Activated naive CD8-positive, alpha-beta T cell treated with anti-CD3 and anti-CD28 coated beads, Interleukin-2, amount 50 U/mL, for 24 hours (primary cell): ENCODE measurements at regions not wholly inside any gene's neighbourhood (a gene's known extent, or its start where the extent isn't known, plus 50 kb on each side); places are given as distances from the start of the nearest gene placed in this dataset.

Source experiments
- ATAC-seq: fragments of 150-1000 bp; cut with Tn5 transposase; one replicate; pipeline ENCODE4 v1.10.0; 2021
- DNase-seq: peaks from one replicate; pipeline ENCODE4 v3.0.0; 2021
- H3K27ac Mint-ChIP-seq: one replicate; pipeline ENCODE4 v1.8.0; 2021; ENCODE audit warnings: mild to moderate bottlenecking, mixed read lengths
- H3K27me3 Mint-ChIP-seq: one replicate; pipeline ENCODE4 v1.8.0; 2021; ENCODE audit warnings: mixed read lengths
- H3K36me3 Mint-ChIP-seq: one replicate; pipeline ENCODE4 v1.8.0; 2021; ENCODE audit warnings: low read depth, mixed read lengths
- H3K4me1 Mint-ChIP-seq: one replicate; pipeline ENCODE4 v1.8.0; 2021; ENCODE audit warnings: mixed read lengths
- H3K4me3 Mint-ChIP-seq: one replicate; pipeline ENCODE4 v1.8.0; 2021; ENCODE audit warnings: mild to moderate bottlenecking, moderate library complexity, mixed read lengths
- H3K9me3 Mint-ChIP-seq: one replicate; pipeline ENCODE4 v1.8.0; 2021; ENCODE audit warnings: mixed read lengths

DNA sequence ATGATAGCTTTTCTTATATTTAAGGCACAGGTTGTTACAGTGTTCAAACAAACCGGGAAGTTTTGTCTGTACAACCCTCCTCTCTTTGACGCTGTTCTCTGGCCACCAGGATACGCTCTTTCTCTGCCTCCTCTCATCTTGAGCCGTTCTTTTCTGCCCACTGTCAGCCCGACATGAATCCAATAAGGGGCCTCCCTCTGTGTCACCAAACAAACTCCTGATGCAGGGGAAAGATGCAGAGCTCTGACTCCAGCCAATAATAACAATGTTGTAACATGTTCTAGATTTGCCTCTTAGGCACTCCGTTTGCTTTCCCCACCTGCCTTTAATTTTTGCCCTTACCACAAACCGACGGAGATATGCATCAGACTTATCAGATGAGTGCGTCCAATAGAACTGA is 449.3 kb downstream of the SLC4A3 start:
- no peak overlapping the region for H3K4me3 Mint-ChIP-seq
- H3K27ac Mint-ChIP-seq: no peak overlapping the region
- H3K4me1 Mint-ChIP-seq: no peaks in the 10 kb centered on the region
- no peaks in the 10 kb centered on the region for H3K27me3 Mint-ChIP-seq
- no peak for DNase-seq
- no peaks in the 10 kb centered on the region for H3K36me3 Mint-ChIP-seq
- no peak for ATAC-seq
- no peaks in the 10 kb centered on the region for H3K9me3 Mint-ChIP-seq

GRCh38 chr2:220077488-220077887 is 450.1 kb downstream of the SLC4A3 start:
- no peak for ATAC-seq
- no peaks in the 10 kb centered on the region for H3K4me1 Mint-ChIP-seq
- H3K4me3 Mint-ChIP-seq: no peak overlapping the region

GRCh38 chr2:220078439-220078838 is 451.0 kb downstream of the SLC4A3 start:
- no peak for ATAC-seq
- no peaks in the 10 kb centered on the region for H3K9me3 Mint-ChIP-seq
- no peaks in the 10 kb centered on the region for H3K27me3 Mint-ChIP-seq
- no peaks in the 10 kb centered on the region for H3K36me3 Mint-ChIP-seq
- no peak overlapping the region for H3K27ac Mint-ChIP-seq
- H3K4me1 Mint-ChIP-seq: no peaks in the 10 kb centered on the region
- no peak for DNase-seq
- no peak overlapping the region for H3K4me3 Mint-ChIP-seq

More at GRCh38 chr2:220077488-220077887, 450.1 kb downstream of the SLC4A3 start:
- Mint-ChIP-seq H3K36me3 (no peaks in the 10 kb centered on the region), H3K27ac (no peak overlapping the region), H3K9me3 (no peaks in the 10 kb centered on the region), H3K27me3 (no peaks in the 10 kb centered on the region)
- DNase-seq: no peak

DNA sequence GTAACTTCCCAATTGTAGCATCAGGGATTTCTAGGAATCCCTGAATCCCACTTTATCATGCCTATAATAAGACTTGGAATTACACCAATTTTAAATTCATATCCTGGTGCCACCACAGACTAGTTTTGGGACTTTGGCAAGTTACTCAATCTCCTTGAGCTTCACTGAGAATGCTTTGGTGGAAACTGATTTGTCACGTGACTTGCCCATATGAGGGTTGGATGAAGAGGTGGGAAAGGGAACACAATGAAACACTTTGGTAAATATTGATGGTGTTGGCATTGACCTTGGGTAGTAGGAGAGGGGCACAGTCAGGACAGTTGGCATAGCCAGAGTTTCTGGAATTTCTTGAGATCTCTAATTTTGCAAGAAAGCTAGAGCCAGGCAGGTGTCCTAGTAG is 452.2 kb downstream of the SLC4A3 start:
- no peaks in the 10 kb centered on the region for H3K9me3 Mint-ChIP-seq
- no peak overlapping the region for H3K4me3 Mint-ChIP-seq
- no peaks in the 10 kb centered on the region for H3K36me3 Mint-ChIP-seq
- ATAC-seq (no peak), DNase-seq (no peak)
- H3K27me3 Mint-ChIP-seq: no peaks in the 10 kb centered on the region
- no peaks in the 10 kb centered on the region for H3K4me1 Mint-ChIP-seq
- no peak overlapping the region for H3K27ac Mint-ChIP-seq

DNA sequence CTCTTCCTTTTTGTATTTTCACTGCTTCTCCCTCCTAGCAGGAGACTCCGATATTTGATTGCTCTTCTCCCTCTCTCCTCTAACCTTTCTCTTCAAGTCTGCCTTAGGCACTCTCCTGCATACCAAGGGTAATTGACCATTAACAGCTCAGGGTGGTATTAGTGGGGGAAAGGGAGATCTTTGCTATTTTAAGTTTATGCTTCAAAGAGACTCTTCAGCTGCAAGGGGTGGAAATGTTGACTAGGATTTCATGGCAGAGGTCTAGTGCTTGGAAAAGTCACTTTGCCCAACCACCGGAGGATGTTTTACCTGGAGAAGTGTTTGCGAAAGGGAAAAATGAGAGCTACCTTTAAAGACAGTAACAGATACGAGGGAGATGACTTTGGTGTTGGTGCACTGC is 453.7 kb downstream of the SLC4A3 start:
- H3K27ac Mint-ChIP-seq: no peak overlapping the region
- H3K9me3 Mint-ChIP-seq: no peaks in the 10 kb centered on the region
- DNase-seq (no peak), ATAC-seq (no peak)
- H3K27me3 Mint-ChIP-seq: no peaks in the 10 kb centered on the region
- no peaks in the 10 kb centered on the region for H3K36me3 Mint-ChIP-seq
- H3K4me1 Mint-ChIP-seq: no peaks in the 10 kb centered on the region
- no peak overlapping the region for H3K4me3 Mint-ChIP-seq

- no peaks in the 10 kb centered on the region for H3K4me1 Mint-ChIP-seq
- H3K27me3 Mint-ChIP-seq: peaks cover 2% of the 10 kb centered on the region
- no peaks in the 10 kb centered on the region for H3K9me3 Mint-ChIP-seq
- H3K27ac Mint-ChIP-seq: no peak overlapping the region
- ATAC-seq: no peak
- no peak for DNase-seq
- H3K4me3 Mint-ChIP-seq: no peak overlapping the region
- H3K36me3 Mint-ChIP-seq: no peaks in the 10 kb centered on the region
Observed at GRCh38 chr2:220090050-220090449, 462.6 kb downstream of the SLC4A3 start.

GRCh38 chr2:220096406-220096805 is 469.0 kb downstream of the SLC4A3 start:
- ATAC-seq (no peak), DNase-seq (no peak)
- Mint-ChIP-seq H3K4me3 (no peak overlapping the region), H3K27ac (no peak overlapping the region), H3K36me3 (no peaks in the 10 kb centered on the region), H3K4me1 (no peaks in the 10 kb centered on the region), H3K9me3 (peaks cover 3% of the 10 kb centered on the region), H3K27me3 (peaks cover 2% of the 10 kb centered on the region)

GRCh38 chr2:220101980-220102379 is 474.6 kb downstream of the SLC4A3 start:
- no peak overlapping the region for H3K27ac Mint-ChIP-seq
- H3K27me3 Mint-ChIP-seq: no peaks in the 10 kb centered on the region
- H3K4me3 Mint-ChIP-seq: no peak overlapping the region
- H3K4me1 Mint-ChIP-seq: no peaks in the 10 kb centered on the region
- no peak for ATAC-seq
- peaks cover 3% of the 10 kb centered on the region for H3K9me3 Mint-ChIP-seq
- H3K36me3 Mint-ChIP-seq: no peaks in the 10 kb centered on the region
- DNase-seq: no peak

DNA sequence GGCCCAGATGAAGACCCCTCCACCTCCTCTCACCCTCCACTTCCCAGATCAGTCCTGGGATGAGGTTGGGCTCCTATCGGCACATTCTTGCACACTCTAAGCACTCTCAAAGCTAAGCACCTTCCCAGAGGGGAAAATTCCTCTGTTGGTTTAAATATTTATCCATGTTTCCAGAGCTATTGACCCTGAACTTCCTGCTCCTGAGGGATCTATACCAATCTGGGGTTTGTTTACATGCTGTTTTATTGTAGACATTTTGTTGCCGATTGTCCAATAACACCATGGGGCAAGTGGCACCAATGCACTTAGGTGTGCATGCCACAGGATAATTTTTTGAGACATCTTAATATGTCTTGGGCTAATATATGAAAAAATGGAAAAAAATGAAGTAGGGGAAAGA is 476.2 kb downstream of the SLC4A3 start:
- H3K36me3 Mint-ChIP-seq: no peaks in the 10 kb centered on the region
- no peak overlapping the region for H3K4me3 Mint-ChIP-seq
- H3K27ac Mint-ChIP-seq: no peak overlapping the region
- H3K27me3 Mint-ChIP-seq: no peaks in the 10 kb centered on the region
- peaks cover 3% of the 10 kb centered on the region for H3K9me3 Mint-ChIP-seq
- no peak for DNase-seq
- H3K4me1 Mint-ChIP-seq: no peaks in the 10 kb centered on the region
- ATAC-seq: no peak

- DNase-seq (no peak), ATAC-seq (peak; percentile 49)
- Mint-ChIP-seq H3K4me3 (no peak overlapping the region), H3K27ac (no peak overlapping the region), H3K27me3 (no peaks in the 10 kb centered on the region), H3K9me3 (no peaks in the 10 kb centered on the region), H3K36me3 (no peaks in the 10 kb centered on the region), H3K4me1 (no peaks in the 10 kb centered on the region)
Observed at GRCh38 chr2:220104871-220105351, 477.5 kb downstream of the SLC4A3 start.

DNA sequence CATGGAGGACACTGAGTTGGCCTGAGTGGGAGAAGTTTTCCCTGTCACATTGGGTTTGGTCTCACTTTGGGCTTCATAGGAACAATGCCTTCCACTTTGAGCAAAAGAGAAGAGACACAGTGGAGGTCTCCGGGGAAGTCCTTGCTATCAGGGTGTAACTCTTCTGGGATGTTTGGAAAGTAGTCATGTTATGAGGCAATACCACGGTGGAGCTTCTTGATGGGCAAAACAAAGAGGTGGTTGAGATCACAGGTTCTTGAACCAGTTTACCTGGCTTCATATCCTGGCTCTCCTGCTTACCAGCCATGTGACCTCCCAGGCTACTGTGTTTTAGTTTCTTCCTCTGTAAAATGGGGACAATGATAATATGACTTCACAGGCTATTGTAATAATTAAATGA is 478.6 kb downstream of the SLC4A3 start:
- Mint-ChIP-seq H3K4me1 (no peaks in the 10 kb centered on the region), H3K27me3 (no peaks in the 10 kb centered on the region), H3K27ac (no peak overlapping the region), H3K4me3 (no peak overlapping the region), H3K36me3 (no peaks in the 10 kb centered on the region), H3K9me3 (no peaks in the 10 kb centered on the region)
- DNase-seq (no peak), ATAC-seq (no peak)

- Mint-ChIP-seq H3K27ac (no peak overlapping the region), H3K36me3 (no peaks in the 10 kb centered on the region), H3K9me3 (no peaks in the 10 kb centered on the region), H3K27me3 (no peaks in the 10 kb centered on the region), H3K4me1 (no peaks in the 10 kb centered on the region), H3K4me3 (no peak overlapping the region)
- ATAC-seq (no peak), DNase-seq (no peak)
Observed at GRCh38 chr2:220107380-220107791, 480.0 kb downstream of the SLC4A3 start.

DNA sequence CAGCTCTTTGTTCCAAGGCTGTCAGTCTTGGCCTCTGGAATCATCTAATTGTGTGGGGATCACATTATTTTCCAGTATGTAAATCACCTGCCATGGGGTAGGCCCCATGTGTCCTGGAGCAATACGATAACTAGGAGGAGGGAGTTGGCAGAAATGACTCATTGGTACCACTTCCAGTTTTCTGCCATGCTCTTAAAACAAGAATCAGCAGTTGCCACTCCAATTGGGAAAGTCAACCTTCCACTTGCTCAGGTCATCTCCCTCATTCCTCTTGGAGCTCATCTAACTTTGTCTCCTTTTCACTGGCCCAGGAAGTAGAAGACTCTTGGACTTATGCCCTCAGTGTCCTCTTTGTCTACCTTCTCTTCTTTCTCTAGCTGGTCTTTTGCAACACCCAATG is 487.0 kb downstream of the SLC4A3 start:
- H3K4me1 Mint-ChIP-seq: no peaks in the 10 kb centered on the region
- no peaks in the 10 kb centered on the region for H3K27me3 Mint-ChIP-seq
- peaks cover 17% of the 10 kb centered on the region for H3K9me3 Mint-ChIP-seq
- H3K4me3 Mint-ChIP-seq: no peak overlapping the region
- H3K36me3 Mint-ChIP-seq: no peaks in the 10 kb centered on the region
- no peak for ATAC-seq
- no peak for DNase-seq
- no peak overlapping the region for H3K27ac Mint-ChIP-seq

- Mint-ChIP-seq H3K27me3 (no peaks in the 10 kb centered on the region), H3K36me3 (no peaks in the 10 kb centered on the region), H3K27ac (no peak overlapping the region), H3K4me1 (no peaks in the 10 kb centered on the region), H3K4me3 (no peak overlapping the region), H3K9me3 (peaks cover 17% of the 10 kb centered on the region)
- ATAC-seq (no peak), DNase-seq (no peak)
Observed at GRCh38 chr2:220117025-220117424, 489.6 kb downstream of the SLC4A3 start.

DNA sequence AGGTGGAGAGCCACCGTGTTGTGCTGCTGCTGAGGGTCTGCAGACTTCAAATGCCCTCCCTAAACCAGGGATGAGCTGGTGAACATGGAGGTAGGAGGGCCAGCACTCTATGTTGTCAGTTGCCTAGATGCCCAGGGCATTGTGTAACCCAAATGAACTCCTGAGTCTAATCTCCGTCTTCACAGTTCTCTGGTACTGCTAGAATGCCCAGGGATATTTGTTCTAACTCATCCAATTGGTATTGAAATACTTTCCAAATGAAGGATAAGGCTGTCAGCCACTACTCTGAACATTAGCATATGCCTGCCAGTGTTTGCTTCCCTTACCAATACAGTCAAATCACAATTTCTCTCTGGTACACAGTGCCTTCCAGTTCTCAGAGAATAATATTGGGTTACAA is 492.6 kb downstream of the SLC4A3 start:
- no peaks in the 10 kb centered on the region for H3K36me3 Mint-ChIP-seq
- no peak for ATAC-seq
- no peak overlapping the region for H3K4me3 Mint-ChIP-seq
- no peaks in the 10 kb centered on the region for H3K4me1 Mint-ChIP-seq
- peaks cover 9% of the 10 kb centered on the region for H3K9me3 Mint-ChIP-seq
- H3K27me3 Mint-ChIP-seq: no peaks in the 10 kb centered on the region
- no peak overlapping the region for H3K27ac Mint-ChIP-seq
- DNase-seq: no peak

- Mint-ChIP-seq H3K9me3 (no peaks in the 10 kb centered on the region), H3K36me3 (no peaks in the 10 kb centered on the region), H3K27me3 (no peaks in the 10 kb centered on the region), H3K4me3 (no peak overlapping the region), H3K27ac (no peak overlapping the region), H3K4me1 (no peaks in the 10 kb centered on the region)
- DNase-seq: no peak
- no peak for ATAC-seq
Observed at GRCh38 chr2:220123751-220124150, 496.3 kb downstream of the SLC4A3 start.
